Activated CD4-positive, alpha-beta T cell treated with anti-CD3 and anti-CD28 coated beads for 36 hours (primary cell): ENCODE measurements at regions not wholly inside any gene's neighbourhood (a gene's known extent, or its start where the extent isn't known, plus 50 kb on each side); places are given as distances from the start of the nearest gene placed in this dataset.

Source experiments
- ATAC-seq: fragments of 200-7000 bp; cut with Tn5 transposase; one replicate; pipeline ENCODE4 v1.10.0; 2021; ENCODE audit warnings: mild to moderate bottlenecking, moderate library complexity
- CTCF ChIA-PET: fragments of 350-600 bp; sonication (Branson Sonifier 250); formaldehyde crosslinking; loops from one replicate; lab custom pipeline; 2021; ENCODE audit warnings: antibody characterized with exemption; lab: Charles Lee
- POLR2A ChIA-PET: fragments of 350-600 bp; sonication (Branson Sonifier 250); formaldehyde crosslinking; loops from one replicate; lab custom pipeline; 2021; ENCODE audit warnings: antibody characterized with exemption, inconsistent platforms; lab: Charles Lee
- DNase-seq: peaks from one replicate; pipeline ENCODE4 v3.0.0-alpha.2; 2020
- H3K27ac Mint-ChIP-seq: one replicate; pipeline ENCODE4 v1.8.0; 2021; ENCODE audit warnings: mixed read lengths
- H3K27me3 Mint-ChIP-seq: one replicate; pipeline ENCODE4 v1.8.0; 2021; ENCODE audit warnings: mixed read lengths
- H3K36me3 Mint-ChIP-seq: one replicate; pipeline ENCODE4 v1.8.0; 2021; ENCODE audit warnings: low read depth, mixed read lengths
- H3K4me1 Mint-ChIP-seq: one replicate; pipeline ENCODE4 v1.8.0; 2021; ENCODE audit warnings: mixed read lengths
- H3K4me3 Mint-ChIP-seq: one replicate; pipeline ENCODE4 v1.8.0; 2021; ENCODE audit warnings: mild to moderate bottlenecking, moderate library complexity, mixed read lengths
- H3K9me3 Mint-ChIP-seq: one replicate; pipeline ENCODE4 v1.8.0; 2021; ENCODE audit warnings: low read depth, mixed read lengths
- intact Hi-C, 2 experiments: fragments of 100-400 bp; cut with DNase I in 1 of 2; cut with micrococcal nuclease in 1 of 2; formaldehyde crosslinking; loops; one replicate each; pipeline versions ENCODE4 v1.14.2 to v1.15.1; 2022 to 2024; cut with DNase I, micrococcal nuclease

- ChIA-PET POLR2A (no interaction called here), CTCF (no interaction called here)
- ATAC-seq: no peak
- Mint-ChIP-seq H3K27me3 (peaks cover 2% of the 10 kb centered on the region), H3K36me3 (no peaks in the 10 kb centered on the region), H3K27ac (no peak overlapping the region), H3K4me3 (no peak overlapping the region), H3K9me3 (peaks cover 6% of the 10 kb centered on the region), H3K4me1 (no peaks in the 10 kb centered on the region)
- intact Hi-C loops: no loop called here
- no peak for DNase-seq
Measured at GRCh38 chr2:79250656-79251055, 91.1 kb upstream of the REG3A start.

GRCh38 chr2:79248776-79249175 lies 89.2 kb upstream of the REG3A start:
- no peak overlapping the region for H3K27ac Mint-ChIP-seq
- H3K4me1 Mint-ChIP-seq: no peaks in the 10 kb centered on the region
- CTCF ChIA-PET: no interaction called here
- peaks cover 2% of the 10 kb centered on the region for H3K27me3 Mint-ChIP-seq
- DNase-seq (no peak), ATAC-seq (no peak)
- H3K4me3 Mint-ChIP-seq: no peak overlapping the region
- H3K36me3 Mint-ChIP-seq: no peaks in the 10 kb centered on the region
- intact Hi-C loops: no loop called here
- POLR2A ChIA-PET: no interaction called here
- H3K9me3 Mint-ChIP-seq: peaks cover 6% of the 10 kb centered on the region

GRCh38 chr2:79235135-79235534 lies 75.6 kb upstream of the REG3A start:
- POLR2A ChIA-PET: no interaction called here
- CTCF ChIA-PET: no interaction called here
- H3K9me3 Mint-ChIP-seq: peaks cover 8% of the 10 kb centered on the region
- no peaks in the 10 kb centered on the region for H3K36me3 Mint-ChIP-seq
- no peak overlapping the region for H3K27ac Mint-ChIP-seq
- ATAC-seq (no peak), DNase-seq (no peak)
- H3K4me1 Mint-ChIP-seq: no peaks in the 10 kb centered on the region
- H3K4me3 Mint-ChIP-seq: no peak overlapping the region
- intact Hi-C loops: no loop called here
- no peaks in the 10 kb centered on the region for H3K27me3 Mint-ChIP-seq

GRCh38 chr2:79223539-79223938 lies 64.0 kb upstream of the REG3A start:
- no peak overlapping the region for H3K4me3 Mint-ChIP-seq
- POLR2A ChIA-PET: no interaction called here
- H3K36me3 Mint-ChIP-seq: no peaks in the 10 kb centered on the region

GRCh38 chr2:79219383-79219988 lies 59.9 kb upstream of the REG3A start:
- DNase-seq (peak; percentile 46), ATAC-seq (no peak)
- no peak overlapping the region for H3K27ac Mint-ChIP-seq
- H3K36me3 Mint-ChIP-seq: no peaks in the 10 kb centered on the region
- POLR2A ChIA-PET: no interaction called here
- H3K9me3 Mint-ChIP-seq: peaks cover 1% of the 10 kb centered on the region
- no peaks in the 10 kb centered on the region for H3K4me1 Mint-ChIP-seq
- CTCF ChIA-PET: interaction anchor here (0.6 kb wide), 2 partner anchors 13 to 255 kb away, joined by 3 to 4 read pairs; no protein-coding TSS in a partner anchor
- intact Hi-C loops: loop anchor here in 1 of 2 experiments (5.0 kb wide), 1 partner anchor 668 kb away; no protein-coding TSS in a partner anchor
- H3K27me3 Mint-ChIP-seq: no peaks in the 10 kb centered on the region
- no peak overlapping the region for H3K4me3 Mint-ChIP-seq

More at GRCh38 chr2:79223539-79223938, 64.0 kb upstream of the REG3A start:
- DNase-seq (no peak), ATAC-seq (no peak)
- CTCF ChIA-PET: interaction anchor here (0.6 kb wide), 1 partner anchor 630 kb away, joined by 3 read pairs; no protein-coding TSS in a partner anchor
- Mint-ChIP-seq H3K27ac (no peak overlapping the region), H3K9me3 (peaks cover 1% of the 10 kb centered on the region), H3K4me1 (no peaks in the 10 kb centered on the region), H3K27me3 (no peaks in the 10 kb centered on the region)
- intact Hi-C loops: no loop called here

- Mint-ChIP-seq H3K27me3 (no peaks in the 10 kb centered on the region), H3K4me1 (no peaks in the 10 kb centered on the region), H3K36me3 (no peaks in the 10 kb centered on the region), H3K9me3 (no peaks in the 10 kb centered on the region), H3K27ac (no peak overlapping the region), H3K4me3 (no peak overlapping the region)
- POLR2A ChIA-PET: no interaction called here
- intact Hi-C loops: no loop called here
- ATAC-seq (no peak), DNase-seq (no peak)
- CTCF ChIA-PET: no interaction called here
Measured at GRCh38 chr2:79210274-79210917, 50.8 kb upstream of the REG3A start.
